ENCODE measurements at regions not wholly inside any gene's neighbourhood (a gene's known extent, or its start where the extent isn't known, plus 50 kb on each side); places are given as distances from the start of the nearest gene placed in this dataset.

DNA sequence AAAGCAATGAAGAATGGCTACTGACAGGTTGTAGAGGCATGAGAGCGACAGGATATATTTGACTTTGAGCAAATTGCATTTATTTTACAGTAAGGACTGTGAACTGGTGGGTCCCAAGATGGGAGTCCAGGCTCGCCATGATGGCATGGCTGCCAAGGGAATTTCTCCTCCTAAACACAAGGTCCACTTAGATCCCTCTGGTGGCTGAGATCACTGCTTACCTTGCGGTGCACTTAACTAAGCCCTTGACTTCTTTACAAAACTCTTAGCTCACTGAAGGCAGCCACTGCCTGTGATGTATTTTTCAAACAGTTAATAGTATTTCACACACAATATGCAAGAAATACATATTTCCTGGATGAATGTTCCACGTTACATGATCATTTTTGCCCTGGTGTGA is 50.3 kb upstream of the SORBS2 start:
- DNase-seq, result no peak

GRCh38 chr4:185863946-185864345 is 52.0 kb upstream of the SORBS2 start:
- DNase-seq, result no peak

- peak; percentile 74 for DNase-seq
Observed at GRCh38 chr4:185865901-185866328, 53.9 kb upstream of the SORBS2 start.

DNA sequence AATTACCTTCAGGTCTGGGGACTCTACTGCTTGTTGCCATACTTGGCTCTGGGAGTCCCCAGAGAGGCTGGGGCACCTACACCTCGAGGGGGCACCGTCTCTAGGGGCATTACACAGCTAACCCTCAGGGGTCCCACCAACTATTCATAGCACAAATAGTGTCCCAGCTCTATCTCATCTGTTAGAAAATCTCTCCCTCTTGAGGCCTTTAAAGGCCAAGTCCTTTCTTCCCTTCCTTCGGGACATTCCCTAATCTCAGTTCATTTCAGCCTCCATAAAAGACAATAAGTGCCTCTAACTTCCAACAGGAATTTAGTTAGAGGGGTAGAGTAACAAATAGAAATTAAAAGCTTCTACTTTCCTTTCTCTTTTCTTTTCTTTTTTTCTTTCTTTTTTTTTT is 55.8 kb upstream of the SORBS2 start:
- no peak for DNase-seq

DNA sequence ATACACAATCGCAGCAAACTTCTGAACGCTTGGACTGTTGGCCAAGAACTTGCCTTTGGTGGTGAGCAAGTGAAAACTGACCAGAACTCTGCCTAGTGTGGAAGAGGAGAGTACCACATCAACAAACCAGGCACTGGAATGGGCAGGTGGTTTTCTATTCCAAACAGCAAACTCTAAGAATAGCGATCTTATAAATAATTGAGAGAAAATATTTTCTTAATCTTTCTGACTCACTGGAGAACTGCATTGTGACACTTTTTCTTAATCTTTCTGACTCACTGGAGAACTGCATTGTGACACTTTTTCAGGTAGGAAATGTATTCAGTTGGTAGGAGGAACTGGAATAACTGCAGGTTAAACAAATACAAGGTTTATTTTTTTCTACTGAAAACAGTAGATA is 57.0 kb upstream of the SORBS2 start:
- DNase-seq, result no peak

GRCh38 chr4:185869427-185869826 is 57.4 kb upstream of the SORBS2 start:
- no peak for DNase-seq

DNA sequence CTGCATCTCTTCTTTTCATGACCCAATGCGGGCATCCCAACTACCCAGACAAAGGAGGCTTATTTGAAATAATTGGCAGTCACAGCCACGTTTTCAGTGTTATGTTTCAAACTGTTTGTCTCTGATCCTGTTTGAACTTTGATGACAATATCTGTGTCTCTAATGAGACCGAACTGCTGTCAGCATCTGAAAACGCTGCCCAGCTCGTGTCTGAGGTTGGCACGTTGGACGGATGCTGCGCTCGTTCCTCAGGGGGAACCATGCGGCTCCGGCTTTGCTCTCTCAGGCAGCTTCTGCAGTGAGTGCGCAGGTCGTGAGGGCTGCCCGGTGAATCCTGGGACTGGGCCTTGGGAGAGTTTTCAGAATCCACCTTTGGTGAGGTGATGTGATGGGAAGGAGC is 58.4 kb upstream of the SORBS2 start:
- no peak for DNase-seq

- DNase-seq, result peak; percentile 23
Observed at GRCh38 chr4:185872747-185873380, 60.9 kb upstream of the SORBS2 start.

- peak; percentile 62 for DNase-seq
Observed at GRCh38 chr4:185874516-185875230, 62.7 kb upstream of the SORBS2 start.

DNA sequence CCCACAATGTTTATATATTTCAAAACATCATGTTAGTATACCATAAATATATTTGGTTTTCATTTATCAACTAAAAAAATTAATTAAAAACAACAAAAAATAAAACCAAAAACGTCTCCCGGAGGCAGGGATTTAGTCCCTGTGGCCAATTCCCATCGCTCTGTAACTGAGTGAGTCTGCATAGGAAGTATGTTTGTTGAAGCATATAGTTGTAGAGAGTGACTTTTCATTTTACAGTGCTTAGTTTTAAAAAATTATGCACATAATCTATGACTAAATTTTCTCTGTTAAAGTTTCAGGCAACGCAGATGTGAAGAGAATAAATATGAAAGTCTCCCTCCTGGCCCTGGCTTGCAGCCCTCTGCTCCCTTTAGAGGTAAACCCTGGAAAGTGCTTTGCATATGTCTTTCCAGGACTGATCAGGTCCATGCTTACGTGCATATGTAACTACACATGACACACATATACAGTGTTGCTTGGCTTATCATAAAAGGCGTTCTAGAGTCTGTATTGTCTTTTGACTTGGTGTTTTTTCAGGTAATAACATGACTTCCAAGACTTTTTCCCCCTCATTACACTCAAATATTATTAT is 63.4 kb upstream of the SORBS2 start:
- no peak for DNase-seq

DNA sequence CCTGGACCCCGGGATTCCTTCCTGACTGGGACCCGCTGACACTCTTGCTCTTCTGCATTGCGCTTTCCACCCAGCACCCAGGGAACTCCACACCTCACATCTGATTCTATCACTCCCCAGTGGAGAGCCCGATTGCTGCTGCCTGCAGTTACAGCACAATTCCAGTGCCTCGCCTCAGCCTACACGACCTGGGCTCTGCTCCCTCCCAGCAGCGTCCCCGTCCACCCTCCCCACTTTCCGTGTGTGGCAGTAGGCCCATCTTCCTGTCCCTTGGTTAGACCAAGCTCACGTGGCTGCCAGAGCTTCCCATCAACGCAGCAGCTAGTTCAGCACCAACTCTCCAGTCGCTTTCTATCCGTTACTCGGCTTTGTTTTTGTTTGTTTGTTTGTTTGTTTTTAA is 66.6 kb upstream of the SORBS2 start:
- DNase-seq, result no peak

DNA sequence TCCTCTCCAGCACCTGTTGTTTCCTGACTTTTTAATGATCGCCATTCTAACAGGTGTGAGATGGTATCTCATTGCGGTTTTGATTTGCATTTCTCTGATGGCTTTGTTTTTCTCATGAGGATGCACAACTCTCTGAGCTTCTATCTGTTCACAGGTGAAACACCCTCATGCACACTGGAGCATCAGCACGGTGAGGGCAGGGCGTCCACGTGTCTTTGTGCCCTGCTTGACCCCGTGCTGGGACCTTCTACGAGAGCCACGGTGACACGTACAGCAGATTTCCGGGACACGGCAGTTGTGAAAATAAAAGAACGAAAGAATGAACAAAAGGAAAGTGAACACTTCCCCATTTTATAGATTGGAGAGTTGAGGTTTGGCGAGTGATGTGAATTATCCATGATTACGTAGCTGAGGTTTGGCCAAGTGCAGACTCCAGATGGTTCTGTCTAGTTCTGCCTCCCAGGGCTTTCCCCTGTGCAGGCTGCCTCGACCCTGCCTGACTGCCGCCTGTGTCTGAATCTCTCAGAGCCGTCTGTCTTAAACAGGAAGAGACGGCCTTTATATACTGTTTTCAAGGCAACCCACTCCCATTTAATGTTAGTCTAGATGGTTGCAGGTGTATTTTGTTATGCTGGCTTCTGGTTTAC is 67.8 kb upstream of the SORBS2 start:
- DNase-seq, result peak; percentile 37

- DNase-seq, result no peak
Observed at GRCh38 chr4:185880571-185880970, 68.6 kb upstream of the SORBS2 start.

DNA sequence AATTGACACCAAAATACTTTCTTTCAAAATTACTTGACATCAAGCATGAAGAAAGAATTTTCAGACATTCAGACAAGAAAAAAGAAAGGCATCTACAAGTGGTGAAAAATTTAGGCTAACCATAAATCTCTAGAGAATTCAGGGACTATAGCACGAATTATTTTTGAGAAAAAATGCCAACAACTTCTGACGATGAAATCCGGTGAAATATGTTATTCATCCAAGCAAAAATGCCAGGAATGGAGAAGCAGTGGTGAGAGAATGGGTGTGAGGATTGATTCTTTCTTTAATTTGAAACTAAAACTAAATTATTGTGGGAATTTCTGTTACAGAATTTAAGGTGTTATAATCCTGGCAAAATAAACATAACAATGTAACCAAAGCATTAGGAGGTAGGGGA is 69.4 kb upstream of the SORBS2 start:
- DNase-seq, result peak; percentile 86

GRCh38 chr4:185883591-185883990 is 71.6 kb upstream of the SORBS2 start:
- no peak for DNase-seq

DNA sequence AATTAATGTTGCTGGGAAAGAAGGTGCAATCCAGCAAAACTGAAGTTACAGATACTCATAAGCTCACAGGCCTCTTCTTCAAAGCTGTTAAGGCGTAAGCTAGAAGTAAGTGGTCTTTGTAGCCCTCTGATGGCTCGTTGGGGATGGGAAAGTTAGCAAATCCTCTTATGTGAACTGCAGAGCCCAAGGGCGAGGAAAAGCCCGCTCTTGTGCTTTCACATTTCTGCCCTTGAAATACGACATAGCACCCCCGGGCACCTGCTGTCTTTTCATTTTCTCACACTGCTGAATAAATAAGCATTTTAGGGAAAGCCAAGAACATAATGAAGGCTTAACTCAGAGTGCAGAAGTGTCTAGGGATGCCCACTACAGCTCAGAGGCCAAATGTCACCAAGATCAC is 73.1 kb upstream of the SORBS2 start:
- no peak for DNase-seq

GRCh38 chr4:185885604-185886003 is 73.6 kb upstream of the SORBS2 start:
- no peak for DNase-seq

- no peak for DNase-seq
Observed at GRCh38 chr4:185886832-185887524, 75.0 kb upstream of the SORBS2 start.

- DNase-seq, result no peak
Observed at GRCh38 chr4:185888676-185889075, 76.7 kb upstream of the SORBS2 start.

GRCh38 chr4:185889585-185889984 is 77.6 kb upstream of the SORBS2 start:
- DNase-seq, result no peak

DNA sequence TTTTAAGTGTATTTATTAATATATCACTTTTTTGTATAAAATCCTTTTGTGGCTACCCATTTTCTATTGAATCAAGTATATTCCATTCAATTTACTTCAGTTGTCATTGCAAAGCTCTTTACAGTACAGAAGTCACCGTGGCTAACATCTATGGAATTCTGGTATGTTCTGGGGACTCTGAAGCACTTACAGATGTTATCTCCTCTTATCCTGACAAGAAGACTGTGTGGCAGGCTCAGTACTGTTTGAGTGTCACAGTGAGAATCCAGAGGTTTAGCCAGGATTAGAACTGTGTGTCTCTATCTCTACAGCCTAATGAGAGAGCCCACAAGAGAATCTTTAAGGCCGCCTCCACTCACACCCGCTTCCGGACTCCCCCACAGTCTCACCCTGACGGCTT is 78.2 kb upstream of the SORBS2 start:
- DNase-seq, result no peak

DNA sequence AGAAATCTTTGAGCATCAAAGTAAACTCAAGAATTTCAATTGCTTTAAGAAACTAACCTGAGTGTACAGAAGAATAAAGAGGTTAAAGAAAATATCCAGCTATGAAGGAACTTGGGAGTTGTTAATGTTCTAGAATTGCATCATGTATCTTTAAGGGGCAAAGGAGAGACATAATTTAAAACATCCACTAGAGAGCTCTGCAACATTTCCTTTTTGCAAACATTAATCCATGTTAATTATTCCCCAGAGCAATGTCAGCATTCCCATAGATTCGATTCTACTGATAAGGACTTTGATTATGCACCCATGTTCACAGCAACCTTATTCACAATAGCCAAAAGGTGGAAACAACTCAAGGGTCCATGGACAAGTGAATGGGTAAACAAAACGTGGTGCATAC is 80.2 kb upstream of the SORBS2 start:
- DNase-seq, result no peak

DNA sequence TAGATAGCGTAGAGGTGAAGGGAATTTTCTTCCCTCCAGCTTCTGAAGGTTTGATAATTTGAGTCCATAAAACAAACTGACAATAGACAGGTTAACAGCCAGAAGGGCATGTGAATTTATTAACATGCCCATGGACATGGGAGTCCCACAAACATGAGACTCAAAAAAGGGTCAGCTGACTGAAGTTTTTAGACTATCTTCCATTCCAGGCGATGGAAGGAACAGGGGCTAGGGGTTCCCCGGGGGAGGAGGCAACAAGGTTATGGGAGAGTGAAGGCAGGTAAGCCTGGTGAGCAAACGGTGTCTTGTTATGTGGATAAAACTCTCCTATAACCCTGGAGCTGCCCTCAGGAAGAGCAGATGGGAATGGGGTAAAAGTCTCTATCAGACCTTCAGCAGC is 81.5 kb upstream of the SORBS2 start:
- no peak for DNase-seq
